ENCODE measurements at regions not wholly inside any gene's neighbourhood (a gene's known extent, or its start where the extent isn't known, plus 50 kb on each side); places are given as distances from the start of the nearest gene placed in this dataset.
"Not testable (repeated sequence)": the region's sequence is repeated elsewhere in the genome, so short reads cannot be mapped to it uniquely, and the experiment has no call there.

- no peak for DNase-seq (ENCODE audit: low spot score)
Measured at GRCh38 chr10:131834152-131834810, 66.5 kb upstream of the PPP2R2D start.

GRCh38 chr10:131838966-131839742, 61.7 kb upstream of the PPP2R2D start:
- DNase-seq (ENCODE audit: low spot score), result no peak

- DNase-seq (ENCODE audit: low spot score), result not testable (repeated sequence)
Measured at GRCh38 chr10:131839880-131840787, 60.7 kb upstream of the PPP2R2D start.

GRCh38 chr10:131840788-131841118, 60.1 kb upstream of the PPP2R2D start:
- no peak for DNase-seq (ENCODE audit: low spot score)

GRCh38 chr10:131841131-131841660, 59.6 kb upstream of the PPP2R2D start:
- no peak for DNase-seq (ENCODE audit: low spot score)

- DNase-seq (ENCODE audit: low spot score), result no peak
Measured at GRCh38 chr10:131841661-131842139, 59.1 kb upstream of the PPP2R2D start.

- DNase-seq (ENCODE audit: low spot score), result no peak
Measured at GRCh38 chr10:131842351-131843088, 58.3 kb upstream of the PPP2R2D start.

- DNase-seq (ENCODE audit: low spot score), result no peak
Measured at GRCh38 chr10:131843089-131843595, 57.7 kb upstream of the PPP2R2D start.

- no peak for DNase-seq (ENCODE audit: low spot score)
Measured at GRCh38 chr10:131843881-131844284, 56.9 kb upstream of the PPP2R2D start.

- DNase-seq (ENCODE audit: low spot score), result no peak
Measured at GRCh38 chr10:131844529-131845084, 56.2 kb upstream of the PPP2R2D start.

- DNase-seq (ENCODE audit: low spot score), result no peak
Measured at GRCh38 chr10:131845505-131846239, 55.1 kb upstream of the PPP2R2D start.

- DNase-seq (ENCODE audit: low spot score), result no peak
Measured at GRCh38 chr10:131846240-131847101, 54.3 kb upstream of the PPP2R2D start.

- DNase-seq (ENCODE audit: low spot score), result no peak
Measured at GRCh38 chr10:131847241-131847783, 53.5 kb upstream of the PPP2R2D start.

- DNase-seq (ENCODE audit: low spot score), result no peak
Measured at GRCh38 chr10:131848296-131848695, 52.5 kb upstream of the PPP2R2D start.

GRCh38 chr10:131848741-131849590, 51.8 kb upstream of the PPP2R2D start:
- no peak for DNase-seq (ENCODE audit: low spot score)

- no peak for DNase-seq (ENCODE audit: low spot score)
Measured at GRCh38 chr10:131849591-131850382, 51.0 kb upstream of the PPP2R2D start.

GRCh38 chr10:131850383-131850870, 50.4 kb upstream of the PPP2R2D start:
- no peak for DNase-seq (ENCODE audit: low spot score)
